Aorta (tissue), 5 donors: ENCODE measurements at regions not wholly inside any gene's neighbourhood (a gene's known extent, or its start where the extent isn't known, plus 50 kb on each side); places are given as distances from the start of the nearest gene placed in this dataset.

Source experiments
- ATAC-seq: fragments of 200-7000 bp; cut with Tn5 transposase; one replicate; pipeline ENCODE4 v1.9.1; 2022; ENCODE audit warnings: moderate library complexity; ENCODE audit not compliant: low FRiP score
- DNase-seq, 2 donors: peaks; one replicate each; pipeline ENCODE4 v3.0.0-alpha.2; 2020
- H3K27ac ChIP-seq, 2 donors: one replicate each; pipeline ENCODE4 v1.5.1; 2013; ENCODE audit warnings: low read length in 2 of 2, mild to moderate bottlenecking in 2 of 2, moderate library complexity in 2 of 2, control low read depth in 1 of 2, inconsistent platforms in 1 of 2, low read depth in 1 of 2
- H3K27me3 ChIP-seq, 2 donors: one replicate each; pipeline ENCODE4 v1.6.1; 2013; ENCODE audit warnings: control low read depth in 1 of 2, low read length in 1 of 2, mild to moderate bottlenecking in 1 of 2, moderate library complexity in 1 of 2; ENCODE audit not compliant: insufficient read depth in 2 of 2, control insufficient read depth in 1 of 2
- H3K36me3 ChIP-seq, 2 donors: one replicate each; pipeline ENCODE4 v1.6.1; 2013; ENCODE audit warnings: control low read depth in 1 of 2, low read length in 1 of 2, mild to moderate bottlenecking in 1 of 2; ENCODE audit not compliant: insufficient read depth in 2 of 2, control insufficient read depth in 1 of 2
- H3K4me1 ChIP-seq, 2 donors: one replicate each; pipeline ENCODE4 v1.6.1; 2013; ENCODE audit warnings: low read length in 2 of 2, control low read depth in 1 of 2, mild to moderate bottlenecking in 1 of 2, moderate library complexity in 1 of 2; ENCODE audit not compliant: insufficient read depth in 2 of 2, control insufficient read depth in 1 of 2
- H3K4me3 ChIP-seq, 2 donors: one replicate each; pipeline ENCODE4 v1.5.1; 2013; ENCODE audit warnings: low read length in 2 of 2, control low read depth in 1 of 2, mild to moderate bottlenecking in 1 of 2
- H3K9me3 ChIP-seq: one replicate; pipeline ENCODE4 v1.6.1; 2013; ENCODE audit warnings: mild to moderate bottlenecking, low read length; ENCODE audit not compliant: control insufficient read depth
- WGBS, 2 donors: extraction: QIAGEN DNeasy Blood & Tissue Kit; methylation state at CpG; one replicate each; pipeline ENCODE4 v1.1.7; 2013; 5-methylcytosine and 5-hydroxymethylcytosine counted together
- intact Hi-C, 2 donors: fragments of 100-400 bp; cut with DNase I; formaldehyde crosslinking; loops; one replicate each; pipeline versions ENCODE4 v1.14.2 to v1.15.0; 2022
- donor health status: healthy with polysubstance abuse.
- donor health status: Bipolar disorder and iron deficiency.
- donor health status: DM: no; HTN: no; CAD: no.
- donor health status: DM: no; HTN: no; CAD: no.
- donor health status: DM: yes; HTN: yes; CAD: no.

DNA sequence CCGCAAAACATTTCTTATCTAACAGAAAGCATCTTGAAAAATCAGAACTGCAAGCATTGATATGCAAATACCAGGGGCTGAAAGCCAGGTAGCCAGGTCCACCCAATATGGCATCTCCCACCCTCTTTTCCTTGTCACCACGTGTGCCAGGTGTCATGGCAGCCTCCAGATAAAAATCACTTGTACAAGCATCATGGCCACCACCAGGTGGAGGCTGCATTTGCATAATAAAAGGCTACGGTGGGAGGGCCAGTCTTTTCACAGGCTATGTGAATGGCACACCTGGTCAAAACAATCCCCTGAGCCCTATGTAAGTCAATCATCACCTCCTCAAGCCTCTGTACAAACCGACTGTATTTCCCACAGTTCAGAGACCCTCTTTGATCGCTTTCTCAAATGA lies 1233.1 kb upstream of the ALCAM start:
- Histone ChIP-seq H3K27me3 (no peaks in the 10 kb centered on the region), H3K36me3 (no peaks in the 10 kb centered on the region), H3K4me1 (no peaks in the 10 kb centered on the region), H3K9me3 (no peaks in the 10 kb centered on the region), H3K27ac (no peak overlapping the region), H3K4me3 (no peak overlapping the region)
- ATAC-seq (no peak), DNase-seq (no peak)
- WGBS, 2 donors, result 80 to 89% methylated on average over 5 of the region's 5 CpGs
- intact Hi-C loops, result no loop called here

DNA sequence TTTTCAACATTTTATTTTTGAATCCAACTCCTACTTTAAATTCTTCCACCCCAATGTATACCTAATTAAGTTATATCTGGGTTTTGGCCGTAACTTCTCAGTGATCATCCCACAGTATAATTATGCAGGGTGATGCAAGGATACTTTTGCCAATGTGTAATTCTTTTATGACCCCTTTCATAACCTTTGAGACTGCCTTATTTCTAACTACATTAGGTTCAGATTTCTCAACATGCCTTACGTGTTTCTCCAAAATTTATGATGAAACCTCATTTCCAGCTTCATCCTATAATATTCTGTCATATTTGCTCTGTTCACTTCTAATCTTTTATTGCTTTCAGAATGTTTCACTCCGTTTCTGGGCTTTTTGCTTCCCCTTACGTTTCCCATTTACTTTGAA lies 1229.6 kb upstream of the ALCAM start:
- intact Hi-C loops, result no loop called here
- 80 to 86% methylated on average over 4 of the region's 4 CpGs for WGBS, 2 donors
- H3K27me3 ChIP-seq, result no peaks in the 10 kb centered on the region
- H3K4me3 ChIP-seq, result no peak overlapping the region
- DNase-seq (no peak), ATAC-seq (no peak)
- no peak overlapping the region for H3K27ac ChIP-seq
- H3K4me1 ChIP-seq, result no peaks in the 10 kb centered on the region
- no peaks in the 10 kb centered on the region for H3K9me3 ChIP-seq
- no peaks in the 10 kb centered on the region for H3K36me3 ChIP-seq

DNA sequence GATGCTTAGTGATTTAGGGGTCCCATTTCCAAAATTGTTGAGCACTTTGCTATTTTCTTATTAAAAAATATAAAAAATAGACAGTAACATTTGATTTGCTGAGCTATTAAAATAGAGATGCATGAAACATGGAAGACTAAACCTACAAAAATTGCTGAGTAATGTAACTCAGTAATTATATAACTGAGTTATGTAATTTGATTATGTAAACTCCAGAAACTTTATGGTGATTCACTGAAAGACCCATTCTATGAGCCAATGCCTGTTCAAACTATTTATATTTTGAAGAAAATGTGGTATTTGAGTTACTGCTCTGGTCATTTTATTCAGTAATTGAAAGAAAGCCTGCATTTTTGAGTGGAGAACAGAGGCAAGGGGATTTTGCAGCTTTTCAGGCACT lies 1221.5 kb upstream of the ALCAM start:
- ATAC-seq, result no peak
- Histone ChIP-seq H3K4me3 (no peak overlapping the region), H3K9me3 (no peaks in the 10 kb centered on the region), H3K36me3 (no peaks in the 10 kb centered on the region), H3K4me1 (no peaks in the 10 kb centered on the region), H3K27me3 (no peaks in the 10 kb centered on the region), H3K27ac (no peak overlapping the region)
- intact Hi-C loops, result no loop called here
- DNase-seq, result no peak

DNA sequence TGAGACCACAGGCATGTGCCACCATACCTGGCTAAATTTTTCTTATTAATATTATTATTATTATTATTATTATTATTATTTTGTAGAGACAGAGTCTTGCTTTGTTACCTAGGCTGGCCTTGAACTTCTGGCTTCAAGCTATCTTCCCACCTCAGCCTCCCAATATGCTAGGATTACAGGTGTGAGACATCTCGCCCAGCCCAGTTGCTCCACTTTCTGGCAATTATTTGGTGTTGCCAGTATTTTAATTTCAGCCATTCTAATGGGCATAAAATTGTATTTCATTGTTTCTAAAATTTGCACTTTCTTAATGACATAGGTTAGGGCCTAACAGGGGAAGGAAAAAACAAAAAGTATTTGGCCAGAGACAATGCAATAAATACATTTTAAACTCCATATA lies 1217.6 kb upstream of the ALCAM start:
- Histone ChIP-seq H3K9me3 (no peaks in the 10 kb centered on the region), H3K4me3 (no peak overlapping the region), H3K36me3 (no peaks in the 10 kb centered on the region), H3K27me3 (no peaks in the 10 kb centered on the region), H3K4me1 (no peaks in the 10 kb centered on the region), H3K27ac (no peak overlapping the region)
- intact Hi-C loops, result no loop called here
- DNase-seq, result no peak
- no peak for ATAC-seq
- WGBS, 2 donors, result 90 to 93% methylated on average over 1 of the region's 1 CpG

DNA sequence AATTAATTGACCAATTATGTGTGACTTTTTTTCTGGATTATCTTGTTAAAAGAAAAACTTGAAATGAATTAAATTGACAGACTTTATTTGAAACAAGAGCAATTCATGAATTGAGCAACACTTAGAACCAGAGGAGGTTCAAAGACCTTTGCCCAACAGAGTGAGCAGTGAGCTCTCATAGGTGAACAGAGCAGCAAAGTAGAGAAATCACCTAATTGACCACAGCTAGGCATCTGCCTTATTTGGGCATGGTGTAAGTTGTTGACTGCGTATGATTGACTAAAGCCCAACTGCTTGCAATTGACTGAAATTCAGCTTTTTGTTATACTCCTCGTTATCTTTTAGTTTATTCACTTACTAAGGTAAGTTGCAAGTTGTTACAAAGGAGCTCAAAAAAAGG lies 1216.0 kb upstream of the ALCAM start:
- Histone ChIP-seq H3K36me3 (no peaks in the 10 kb centered on the region), H3K4me1 (no peaks in the 10 kb centered on the region), H3K9me3 (no peaks in the 10 kb centered on the region), H3K27ac (no peak overlapping the region), H3K27me3 (no peaks in the 10 kb centered on the region), H3K4me3 (no peak overlapping the region)
- DNase-seq, result no peak
- ATAC-seq, result no peak
- 90 to 95% methylated on average over 2 of the region's 2 CpGs for WGBS, 2 donors
- intact Hi-C loops, result no loop called here

DNA sequence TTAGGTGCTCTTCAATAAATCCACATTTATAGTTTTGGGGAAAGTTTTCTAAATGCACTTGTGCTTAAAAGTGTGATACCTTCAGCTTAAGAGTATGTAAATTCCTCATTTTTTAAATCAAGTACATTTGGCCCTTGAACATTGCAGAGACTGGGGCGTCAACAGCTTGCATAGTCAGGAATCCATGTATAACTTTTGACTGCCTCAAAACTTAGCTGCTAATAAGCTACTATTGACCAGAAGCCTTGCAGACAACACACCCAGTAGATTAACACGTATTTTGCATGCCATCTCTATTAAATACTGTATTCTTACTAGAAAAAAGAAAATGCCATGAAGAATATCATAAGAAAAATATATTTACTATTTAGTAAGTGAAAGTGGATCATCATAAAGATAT lies 1211.8 kb upstream of the ALCAM start:
- H3K4me1 ChIP-seq, result no peaks in the 10 kb centered on the region
- WGBS, 2 donors, result 38 to 39% methylated on average over 2 of the region's 2 CpGs
- H3K4me3 ChIP-seq, result no peak overlapping the region
- ATAC-seq (no peak), DNase-seq (no peak)
- no peaks in the 10 kb centered on the region for H3K36me3 ChIP-seq
- H3K27ac ChIP-seq, result no peak overlapping the region
- H3K9me3 ChIP-seq, result no peaks in the 10 kb centered on the region
- H3K27me3 ChIP-seq, result no peaks in the 10 kb centered on the region
- intact Hi-C loops, result no loop called here

DNA sequence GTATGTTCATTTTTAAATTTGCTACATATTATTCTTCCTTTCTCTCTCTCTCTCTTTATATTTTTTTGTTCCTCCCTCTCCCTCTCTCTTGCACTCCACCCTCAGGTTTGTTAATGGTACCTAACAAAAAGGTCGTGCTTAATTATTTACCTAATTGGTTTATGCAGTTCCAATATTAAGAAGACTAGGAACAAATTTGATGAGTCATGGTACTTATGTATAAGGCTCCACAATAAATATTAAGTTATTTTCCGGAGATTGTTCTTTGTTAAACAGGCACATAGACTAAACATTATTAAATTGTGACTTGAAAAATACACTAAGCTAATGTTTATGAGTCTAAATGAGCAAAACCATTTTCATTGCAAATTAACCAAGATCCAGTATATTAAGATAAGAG lies 1200.8 kb upstream of the ALCAM start:
- no peak overlapping the region for H3K4me3 ChIP-seq
- DNase-seq, result no peak
- intact Hi-C loops, result no loop called here
- H3K36me3 ChIP-seq, result no peaks in the 10 kb centered on the region
- H3K27ac ChIP-seq, result no peak overlapping the region
- no peaks in the 10 kb centered on the region for H3K4me1 ChIP-seq
- 87 to 90% methylated on average over 2 of the region's 2 CpGs for WGBS, 2 donors
- no peaks in the 10 kb centered on the region for H3K27me3 ChIP-seq
- H3K9me3 ChIP-seq, result no peaks in the 10 kb centered on the region
- no peak for ATAC-seq

DNA sequence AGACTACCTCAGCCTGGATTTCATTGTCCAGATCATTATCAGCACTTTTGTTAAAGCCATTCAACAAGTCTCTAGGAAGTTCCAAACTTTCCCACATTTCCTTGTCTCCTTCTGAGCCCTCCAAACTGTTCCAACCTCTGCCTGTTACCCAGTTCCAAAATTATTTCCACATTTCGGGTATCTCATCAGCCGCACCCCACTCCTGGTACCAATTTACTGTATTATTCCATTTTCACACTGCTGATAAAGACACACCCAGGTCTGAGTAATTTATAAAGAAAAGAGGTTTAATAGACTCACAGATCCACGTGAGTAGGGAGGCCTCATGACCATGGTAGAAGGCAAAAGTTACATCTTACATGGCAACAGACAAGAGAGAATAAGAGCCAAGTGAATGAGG lies 1198.3 kb upstream of the ALCAM start:
- Histone ChIP-seq H3K9me3 (no peaks in the 10 kb centered on the region), H3K4me1 (no peaks in the 10 kb centered on the region), H3K27me3 (no peaks in the 10 kb centered on the region), H3K27ac (no peak overlapping the region), H3K4me3 (no peak overlapping the region), H3K36me3 (no peaks in the 10 kb centered on the region)
- ATAC-seq (no peak), DNase-seq (no peak)
- intact Hi-C loops, result no loop called here
- 84 to 93% methylated on average over 3 of the region's 3 CpGs for WGBS, 2 donors

DNA sequence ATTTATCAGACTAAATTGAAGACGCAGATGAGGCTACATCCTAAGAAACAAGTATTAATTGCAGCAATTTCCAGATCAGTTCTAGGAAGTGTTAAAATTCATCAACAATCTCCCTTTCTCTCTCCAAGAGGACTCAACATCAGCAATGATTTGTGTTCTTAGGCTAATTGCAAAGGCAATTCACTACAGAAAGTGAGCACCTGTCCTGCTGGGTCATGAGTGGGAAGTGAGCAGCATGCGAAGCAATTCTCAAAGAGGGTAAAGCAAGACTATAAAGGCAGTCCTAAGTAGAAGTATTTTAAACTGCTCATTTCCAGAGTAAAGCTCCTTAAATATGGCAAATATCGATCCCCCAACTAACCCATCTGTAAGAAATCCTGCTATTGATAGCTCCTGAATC lies 1191.0 kb upstream of the ALCAM start:
- intact Hi-C loops, result no loop called here
- 82 to 83% methylated on average over 3 of the region's 3 CpGs for WGBS, 2 donors
- DNase-seq, result no peak

DNA sequence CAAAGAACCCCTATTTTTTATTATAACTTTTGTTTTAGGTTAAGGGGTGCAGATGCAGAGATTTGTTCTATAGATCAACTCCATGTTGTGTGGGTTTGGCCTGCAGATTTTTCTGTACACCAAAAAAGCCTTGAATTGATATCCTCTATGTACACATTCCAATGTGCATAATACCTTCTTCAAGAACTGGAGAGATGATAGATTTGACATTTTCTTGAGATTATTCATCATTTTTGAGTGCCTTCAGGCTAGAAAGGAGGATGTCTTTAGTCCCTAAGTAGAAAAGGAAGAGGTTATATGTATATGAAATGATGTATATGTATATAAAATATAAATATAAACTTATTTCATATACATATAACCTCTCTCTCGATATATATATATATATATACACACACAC lies 1190.0 kb upstream of the ALCAM start:
- WGBS, 2 donors, result 78 to 79% methylated on average over 1 of the region's 1 CpG
- Histone ChIP-seq H3K4me1 (no peaks in the 10 kb centered on the region), H3K27ac (no peak overlapping the region), H3K4me3 (no peak overlapping the region), H3K36me3 (no peaks in the 10 kb centered on the region), H3K9me3 (no peaks in the 10 kb centered on the region), H3K27me3 (no peaks in the 10 kb centered on the region)
- ATAC-seq, result no peak
- intact Hi-C loops, result no loop called here
- DNase-seq, result no peak

More for the DNA sequence above, 1191.0 kb upstream of the ALCAM start:
- H3K9me3 ChIP-seq, result no peaks in the 10 kb centered on the region
- H3K36me3 ChIP-seq, result no peaks in the 10 kb centered on the region
- no peak overlapping the region for H3K27ac ChIP-seq
- no peaks in the 10 kb centered on the region for H3K27me3 ChIP-seq
- no peak for ATAC-seq
- no peaks in the 10 kb centered on the region for H3K4me1 ChIP-seq
- no peak overlapping the region for H3K4me3 ChIP-seq
